HG03457 (cell line): ENCODE measurements at regions not wholly inside any gene's neighbourhood (a gene's known extent, or its start where the extent isn't known, plus 50 kb on each side); places are given as distances from the start of the nearest gene placed in this dataset.
"Not testable (repeated sequence)": the region's sequence is repeated elsewhere in the genome, so short reads cannot be mapped to it uniquely, and the experiment has no call there.

Experiments
- ATAC-seq: cut with Tn5 transposase; IDR thresholded peaks from one replicate; pipeline ENCODE4 v1.9.1; 2021; ENCODE audit warnings: moderate number of reproducible peaks; ENCODE audit not compliant: unreplicated experiment

DNA sequence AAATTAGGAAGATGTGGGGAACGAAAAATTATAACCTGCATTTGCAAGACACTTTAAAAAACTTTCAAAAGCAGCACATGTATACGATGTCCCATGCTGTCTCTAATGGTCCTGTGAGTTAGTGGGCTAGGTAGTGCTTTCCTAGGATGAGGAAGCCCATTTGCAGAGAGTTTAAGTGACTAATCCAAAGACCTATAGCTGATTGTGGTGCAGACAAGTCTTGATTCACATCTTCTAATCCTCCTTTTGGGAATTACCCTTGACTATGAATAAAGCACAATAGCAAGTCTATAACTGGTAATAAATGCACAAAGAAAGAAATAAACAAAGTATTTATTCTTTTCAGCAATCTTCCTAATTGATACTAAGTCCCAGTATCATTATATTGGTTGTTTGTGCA, 234.6 kb upstream of the FANCL start:
- ATAC-seq, result no peak

DNA sequence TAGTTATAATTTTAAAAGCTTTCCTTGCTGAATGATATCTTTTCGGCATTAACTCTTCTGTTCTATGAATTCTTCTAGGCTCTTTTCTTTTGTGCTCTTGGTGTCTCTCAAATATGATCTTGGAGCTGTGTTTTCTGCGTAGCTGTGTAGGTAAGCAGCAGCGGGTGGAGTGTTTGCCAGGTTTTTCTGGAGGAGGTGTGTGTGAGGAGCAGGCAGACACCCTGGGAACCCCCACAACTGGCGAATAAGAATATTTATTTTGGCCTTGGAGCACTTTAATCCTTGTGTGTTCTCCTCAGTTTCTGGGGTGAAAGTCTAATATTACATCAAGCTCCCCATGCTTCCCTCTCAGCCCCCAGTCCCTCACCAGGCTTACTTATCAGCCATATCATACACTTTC, 232.0 kb upstream of the FANCL start:
- ATAC-seq, result no peak

DNA sequence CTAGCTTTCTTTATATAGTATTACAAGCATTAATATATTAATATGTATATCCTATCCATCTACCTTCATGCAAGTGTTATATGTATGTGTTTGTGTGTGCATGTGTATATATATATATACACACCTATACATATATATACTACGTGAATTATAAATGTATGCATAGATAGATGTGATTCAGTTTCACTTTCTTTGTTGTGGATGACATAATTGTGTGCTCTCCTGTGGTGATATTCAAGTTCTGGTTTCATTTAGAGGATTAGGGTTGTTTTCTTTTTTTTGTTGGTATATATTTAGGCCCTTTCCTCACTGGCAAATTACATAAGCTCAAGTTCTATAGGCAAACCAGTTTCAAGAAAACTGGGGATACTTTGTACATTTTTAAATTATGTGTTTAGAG, 225.7 kb upstream of the FANCL start:
- ATAC-seq, result no peak

DNA sequence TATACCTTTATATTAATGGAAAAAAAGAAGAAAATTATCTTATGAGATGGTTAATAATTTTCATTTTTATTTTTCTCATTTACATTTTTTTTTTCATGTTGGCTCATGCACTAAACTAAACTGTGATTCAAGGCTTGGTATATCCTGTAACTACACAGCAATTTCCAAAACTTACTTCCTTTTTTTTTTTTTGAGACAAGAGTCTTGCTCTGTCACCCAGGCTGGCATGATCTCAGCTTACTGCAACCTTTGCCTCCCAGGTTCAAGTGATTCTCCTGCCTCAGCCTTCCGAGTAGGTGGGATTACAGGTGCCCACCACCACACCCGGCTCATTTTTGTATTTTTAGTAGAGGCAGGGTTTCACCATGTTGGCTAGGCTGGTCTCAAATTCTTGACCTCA, 224.9 kb upstream of the FANCL start:
- ATAC-seq, result not testable (repeated sequence)

DNA sequence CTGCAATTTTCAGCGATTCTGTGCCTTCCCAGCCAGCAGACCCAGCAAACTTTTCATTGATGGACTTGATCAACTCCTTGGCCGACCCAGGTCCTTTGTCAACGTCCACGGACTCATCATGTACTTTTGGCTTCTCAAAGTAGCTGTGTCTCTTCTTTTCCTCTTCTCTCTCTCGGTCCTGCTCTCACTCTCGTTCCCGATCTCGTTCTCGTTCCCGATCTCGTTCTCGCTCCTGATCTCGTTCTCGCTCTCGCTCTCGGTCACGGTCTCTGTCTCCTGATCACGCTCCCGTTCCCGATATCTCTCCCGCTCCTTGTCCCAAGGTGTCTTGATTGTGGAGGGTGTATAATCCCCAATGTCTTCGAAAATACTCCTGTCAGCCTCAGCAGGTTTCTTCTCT, 219.5 kb upstream of the FANCL start:
- no peak for ATAC-seq

DNA sequence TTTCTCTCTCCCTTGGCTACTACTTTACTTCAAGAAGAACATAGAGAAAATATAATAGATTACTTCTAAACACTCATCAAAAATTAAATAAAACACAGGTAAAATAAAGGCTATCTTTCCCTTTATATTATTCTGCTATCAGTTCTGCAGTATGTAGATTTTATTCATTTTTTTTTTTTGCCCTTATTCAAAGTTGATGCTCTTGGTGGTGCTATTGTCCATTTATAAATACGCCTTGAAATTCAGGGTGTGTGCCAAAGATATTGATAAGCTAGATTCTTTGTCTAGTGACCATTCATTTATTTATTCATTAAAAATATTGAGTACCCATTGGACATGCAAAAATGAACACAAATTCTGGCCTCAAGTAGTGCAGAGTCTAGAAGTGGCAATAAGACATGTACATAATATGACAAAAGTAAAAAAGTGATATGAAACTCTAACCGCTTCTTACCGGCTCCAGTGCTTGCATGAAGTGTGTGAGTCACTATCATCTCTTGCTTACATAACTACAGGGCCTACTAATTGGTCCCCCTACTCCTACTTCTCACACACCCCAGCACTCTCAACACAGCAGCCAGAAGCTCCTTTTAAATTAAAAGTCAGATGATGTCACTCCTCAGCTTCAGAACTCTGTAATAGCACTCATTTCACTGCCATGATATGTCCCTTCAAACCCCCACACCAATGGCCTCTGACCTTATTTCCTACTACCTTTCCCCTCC, 208.3 kb upstream of the FANCL start:
- peak; percentile 86 for ATAC-seq

DNA sequence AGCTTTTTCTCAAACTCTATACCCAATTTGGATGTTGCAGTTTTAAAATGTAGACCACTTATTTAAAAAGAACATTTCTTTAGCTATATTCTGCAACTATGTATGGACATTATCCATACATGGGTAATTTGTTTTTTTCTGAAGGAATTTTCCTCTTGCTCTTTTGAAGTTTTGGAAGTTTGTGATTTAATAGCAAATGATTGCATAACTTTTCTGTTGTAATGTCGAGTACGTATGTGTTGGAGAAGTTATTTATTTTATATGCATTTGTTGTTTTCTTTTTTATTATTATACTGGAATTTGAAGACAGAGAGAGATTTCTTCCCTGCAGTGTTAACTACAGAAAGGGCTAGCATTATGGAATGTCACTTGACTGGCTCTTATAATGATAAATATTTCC, 207.7 kb upstream of the FANCL start:
- no peak for ATAC-seq

DNA sequence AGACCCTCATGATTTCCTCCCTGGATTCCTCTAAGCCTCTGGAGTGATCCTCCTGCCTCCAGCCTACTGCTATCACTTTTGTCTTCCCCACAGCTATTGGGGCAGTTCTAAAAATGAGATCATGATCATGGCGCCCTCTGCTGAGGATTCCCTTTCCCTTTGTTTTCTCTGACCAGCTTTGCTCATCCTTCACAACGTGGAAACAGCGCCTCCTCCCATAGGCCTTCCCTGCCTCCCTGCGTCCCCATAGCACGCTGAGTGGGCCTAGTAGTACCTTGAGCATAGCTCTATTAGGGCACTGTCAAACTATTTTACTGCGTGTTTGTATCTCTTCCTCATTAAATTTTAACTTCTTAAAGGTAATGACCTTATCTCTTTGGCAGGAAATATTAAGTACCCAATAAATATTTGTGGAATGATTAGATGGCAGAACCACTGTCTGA, 207.0 kb upstream of the FANCL start:
- ATAC-seq, result peak; percentile 53

DNA sequence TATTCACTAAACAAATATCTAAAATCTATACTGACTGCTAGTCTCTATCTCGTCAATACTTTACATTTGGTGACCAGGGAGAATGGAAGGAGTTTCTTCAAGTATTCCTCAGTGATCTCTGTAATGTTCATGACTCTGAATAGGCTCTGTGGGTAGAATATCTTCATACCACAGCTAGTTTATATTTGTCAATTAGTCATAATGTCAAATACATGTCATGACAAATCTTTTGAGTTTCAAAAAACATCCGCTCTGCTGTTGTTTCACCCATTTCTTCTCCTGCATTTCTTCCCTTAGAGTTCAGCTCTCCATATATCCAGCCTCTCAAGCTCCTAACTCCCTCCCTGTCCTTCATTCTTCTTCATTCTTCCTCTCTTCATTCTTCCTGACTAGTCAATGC, 206.5 kb upstream of the FANCL start:
- ATAC-seq, result no peak

DNA sequence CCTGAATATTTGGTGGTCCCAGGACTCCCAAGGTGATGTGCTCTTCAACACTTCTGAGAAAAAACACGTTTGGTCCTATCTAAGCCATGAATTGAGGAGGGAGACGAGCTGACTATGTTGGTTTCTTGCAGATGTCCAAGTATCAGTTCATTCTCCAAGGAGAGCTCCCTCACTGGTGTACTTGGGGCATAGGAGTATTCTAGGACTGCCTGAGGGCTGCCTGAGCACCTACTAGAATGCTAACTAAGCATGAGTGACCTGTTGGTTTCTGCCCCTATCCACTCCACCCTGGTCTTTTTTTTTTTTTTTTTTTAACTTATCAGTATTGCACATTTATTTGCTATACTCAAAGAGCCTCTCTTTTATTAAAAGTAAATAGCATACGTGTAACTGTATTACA, 200.5 kb upstream of the FANCL start:
- ATAC-seq, result no peak

DNA sequence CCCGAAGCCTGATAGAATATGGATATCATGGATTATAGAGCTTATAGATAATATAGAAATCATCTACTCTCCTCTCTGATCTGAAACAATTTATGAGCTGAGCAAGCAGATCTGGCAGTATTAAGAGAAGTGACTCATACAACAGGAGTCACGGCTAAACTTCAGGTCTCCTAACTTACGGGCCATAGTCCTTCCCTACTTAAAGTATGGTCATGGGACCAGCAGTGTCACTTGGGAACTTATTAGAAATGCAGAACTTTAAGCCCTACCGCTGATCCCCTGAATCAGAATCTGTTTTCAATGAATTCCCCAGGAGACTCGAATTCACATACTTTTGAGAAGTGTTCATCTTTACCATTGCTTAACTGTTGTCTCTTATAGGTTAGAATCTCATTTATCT, 195.7 kb upstream of the FANCL start:
- no peak for ATAC-seq

DNA sequence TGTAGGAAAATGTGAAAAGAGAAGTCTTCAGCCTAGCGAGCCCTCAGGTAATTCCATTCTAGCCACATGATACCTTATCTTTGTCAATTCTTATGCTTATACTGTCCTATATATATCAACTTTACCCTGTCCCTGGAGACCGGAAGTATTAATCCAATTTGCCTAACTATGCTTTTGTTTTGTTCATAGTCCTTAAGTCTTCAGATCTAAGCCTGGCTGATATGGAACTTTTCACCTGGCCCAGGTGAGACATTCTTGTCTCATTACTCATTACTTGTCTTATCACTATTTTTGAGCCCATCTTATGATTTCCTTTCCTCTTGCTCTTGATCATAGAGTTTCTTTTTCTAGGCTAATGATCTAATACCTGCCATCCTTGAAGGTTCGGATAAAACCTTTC, 194.1 kb upstream of the FANCL start:
- no peak for ATAC-seq

DNA sequence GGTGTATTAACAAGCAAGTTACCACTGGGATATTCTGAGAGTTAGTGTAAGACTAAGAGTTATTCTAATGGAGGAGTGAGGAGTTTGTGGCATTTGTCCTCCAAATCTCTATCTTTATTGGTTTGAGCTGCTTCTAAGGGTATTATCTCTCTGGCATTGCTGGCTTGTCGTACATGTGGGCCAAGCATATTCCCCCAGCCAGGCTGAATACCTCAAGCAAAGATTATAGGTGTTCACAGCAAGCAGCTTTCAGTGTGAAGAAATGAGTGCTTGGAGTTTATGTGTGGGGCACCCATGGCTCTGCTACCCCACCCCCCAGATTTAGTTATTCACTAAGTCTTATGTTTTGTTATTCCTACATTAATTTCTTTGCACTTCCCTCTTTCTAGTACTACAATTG, 193.6 kb upstream of the FANCL start:
- ATAC-seq, result no peak

DNA sequence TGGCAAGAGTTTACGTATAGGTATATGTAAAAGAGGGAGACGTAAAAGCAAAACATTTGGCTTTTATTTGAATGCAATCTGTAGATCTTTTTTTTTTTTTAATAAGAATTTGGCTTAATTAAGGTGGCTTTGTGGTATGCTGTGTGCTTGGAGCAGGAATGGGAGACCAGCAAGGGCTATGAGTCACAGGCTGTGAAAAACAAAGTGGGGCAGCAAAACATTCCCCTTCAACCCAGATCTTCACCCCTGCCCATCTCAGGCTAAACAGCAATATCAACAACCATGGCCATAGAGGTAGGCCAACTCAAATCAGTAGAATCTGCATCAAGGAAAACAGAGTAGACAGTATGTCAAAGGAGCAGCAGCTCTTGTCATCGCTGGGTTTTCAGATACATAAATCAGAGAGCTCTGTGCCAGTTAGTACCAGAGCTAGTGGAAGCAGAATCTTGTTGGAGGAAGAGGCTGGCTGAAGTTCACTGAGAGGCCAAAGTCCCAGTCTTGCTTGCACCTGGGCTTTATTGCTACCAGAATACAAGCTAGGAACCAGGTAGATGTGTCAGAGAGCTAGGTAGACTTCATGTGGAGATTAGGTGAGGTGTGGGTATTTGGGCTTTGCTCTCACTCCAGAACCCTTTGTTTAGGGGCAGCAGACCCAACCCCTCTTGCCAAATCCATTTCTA, 191.5 kb upstream of the FANCL start:
- no peak for ATAC-seq

DNA sequence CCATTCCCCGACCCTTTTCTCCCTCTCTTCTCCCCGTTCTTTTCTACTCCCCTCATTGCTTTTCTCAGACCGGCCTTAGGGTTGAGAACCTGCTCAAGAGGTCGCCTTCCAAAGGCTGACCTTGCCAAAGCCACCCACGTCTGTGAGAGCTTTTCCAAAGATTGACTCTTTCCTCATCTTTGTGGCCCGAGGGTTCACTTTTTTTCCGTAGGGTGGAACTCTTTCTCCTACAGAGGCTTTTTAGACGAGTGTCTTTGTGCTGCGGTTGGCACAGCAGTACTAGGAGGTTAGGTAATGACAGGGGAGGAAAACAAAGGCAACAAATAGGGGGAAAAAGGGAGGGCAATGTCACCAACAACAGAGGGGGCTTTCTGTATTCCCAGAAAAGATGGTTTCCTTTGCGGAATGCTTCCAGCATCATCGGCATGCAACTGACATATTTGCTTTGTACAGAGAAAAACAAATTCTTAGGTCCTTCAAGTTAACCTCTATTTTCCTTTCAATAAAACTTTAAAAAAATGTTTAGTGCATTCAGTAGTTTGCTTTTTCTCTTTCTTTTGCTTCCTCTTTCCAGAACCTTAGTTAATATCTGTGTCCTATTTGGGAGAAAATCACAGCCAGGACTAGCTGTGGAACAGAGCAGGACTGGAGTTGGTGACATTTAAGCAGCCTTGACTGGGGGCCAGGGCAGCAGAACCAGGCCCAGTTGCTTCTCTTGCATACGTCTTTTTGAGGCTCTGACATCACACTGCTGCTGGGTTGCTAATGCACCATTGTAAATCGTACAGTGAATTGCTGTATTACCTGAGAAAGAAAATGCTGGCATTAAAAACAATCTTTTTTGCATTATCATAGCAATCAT, 188.1 kb upstream of the FANCL start:
- ATAC-seq, result no peak

DNA sequence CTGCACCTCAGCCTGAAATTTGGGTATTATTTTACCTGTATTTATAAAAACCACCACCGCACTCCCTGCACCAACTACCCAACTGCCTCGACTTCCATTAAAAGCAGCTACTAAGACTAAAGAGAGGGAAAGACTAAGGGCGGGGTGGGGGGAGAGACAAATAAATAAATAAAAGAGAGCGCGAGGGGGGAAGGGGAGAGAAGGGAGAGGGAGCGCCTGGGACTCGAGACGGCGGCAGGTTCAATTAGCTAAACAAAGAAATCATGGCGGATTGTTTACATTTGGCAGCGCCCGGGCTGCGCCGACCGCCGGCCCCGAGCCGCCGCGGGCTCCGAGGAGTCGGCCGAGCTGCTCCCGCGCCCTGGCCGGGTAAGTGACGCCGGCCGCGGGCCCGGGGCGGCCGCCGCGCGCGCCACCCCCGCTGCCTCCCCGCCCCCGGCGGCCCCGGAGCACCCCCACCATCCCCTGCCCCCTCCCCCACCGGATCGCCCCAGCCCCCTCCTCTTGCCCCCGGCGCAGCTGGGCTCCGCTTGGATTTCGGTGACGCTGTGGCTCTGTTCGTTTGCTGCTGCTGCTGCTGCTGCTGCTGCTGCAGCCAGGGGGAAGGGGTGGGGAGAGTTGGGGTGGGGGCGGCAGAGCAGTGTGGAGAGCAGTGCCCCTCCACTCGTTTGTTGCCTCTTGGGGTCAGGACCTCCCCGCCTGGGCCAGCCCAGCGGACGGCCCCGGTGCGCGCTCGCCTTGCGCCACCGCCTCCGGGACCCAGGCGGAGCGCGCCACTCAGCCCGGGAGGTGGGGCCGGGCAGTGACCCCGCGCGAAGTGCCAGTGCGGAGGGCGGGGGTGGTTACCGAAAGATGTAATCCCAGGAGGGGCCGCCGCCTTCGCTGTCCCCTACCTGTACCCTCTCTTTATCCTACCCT, 187.2 kb upstream of the FANCL start:
- ATAC-seq, result no peak

DNA sequence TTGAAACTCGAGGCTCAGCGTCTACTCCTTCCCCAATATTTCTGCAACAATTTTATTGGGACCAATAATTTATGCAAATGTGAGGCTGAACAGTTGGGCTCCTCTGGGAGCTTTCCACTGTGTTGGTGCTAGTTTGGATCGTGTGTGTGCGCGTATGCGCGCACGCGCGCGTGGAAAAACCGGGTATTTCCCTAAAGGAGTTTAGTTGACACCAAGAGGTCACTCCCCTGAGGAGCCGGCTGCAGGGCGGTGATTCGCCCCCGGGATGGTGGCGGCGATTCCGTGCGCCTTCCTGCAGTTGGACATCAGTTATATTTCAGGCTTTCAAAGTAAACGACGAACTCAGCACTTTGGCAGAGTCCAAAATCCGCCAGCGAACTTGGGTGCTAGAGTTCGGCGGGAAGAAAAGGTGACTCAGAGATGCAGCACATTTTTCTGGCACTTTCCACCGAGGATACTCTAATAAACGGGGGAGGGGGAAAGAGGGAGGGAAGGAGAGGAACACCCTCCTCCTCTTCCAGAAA, 186.5 kb upstream of the FANCL start:
- ATAC-seq, result no peak

DNA sequence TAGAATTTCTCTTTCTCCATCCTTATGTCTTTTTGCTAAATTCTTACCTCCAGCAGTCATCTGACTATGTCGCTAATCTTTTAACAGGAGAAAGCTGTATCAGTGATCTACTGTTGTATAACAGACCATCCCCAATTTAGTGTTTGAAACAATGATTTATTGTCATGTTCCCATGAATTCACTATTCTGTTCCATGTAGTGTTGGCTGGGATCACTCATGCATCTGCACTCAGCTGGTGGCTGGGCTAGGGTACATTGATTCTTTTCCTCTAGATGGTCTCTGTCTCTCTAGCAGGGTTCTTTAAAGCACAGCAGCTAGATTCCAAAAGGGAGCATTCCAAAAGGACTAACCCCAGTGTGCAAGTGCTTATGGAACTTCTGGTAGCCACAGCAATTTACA, 184.2 kb upstream of the FANCL start:
- no peak for ATAC-seq

DNA sequence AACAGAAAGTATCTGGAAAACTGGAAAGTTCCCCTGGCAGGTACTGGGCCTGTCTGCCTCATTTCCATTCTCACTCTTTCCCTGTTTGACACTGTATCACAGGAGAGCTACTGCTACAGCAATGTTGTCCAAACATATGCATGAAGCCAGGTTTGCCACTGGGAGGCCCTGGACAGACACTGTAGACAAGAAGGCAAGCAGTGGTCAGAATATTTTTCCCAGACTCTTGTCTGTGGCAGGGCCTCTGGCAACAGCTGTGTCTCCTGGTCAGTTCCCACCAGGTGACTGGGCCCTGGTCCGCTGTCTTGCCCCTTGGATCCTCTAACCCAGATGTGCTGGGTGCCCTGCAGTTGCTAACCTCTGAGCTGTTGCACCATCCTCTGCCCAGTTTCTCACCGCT, 178.9 kb upstream of the FANCL start:
- ATAC-seq, result no peak

DNA sequence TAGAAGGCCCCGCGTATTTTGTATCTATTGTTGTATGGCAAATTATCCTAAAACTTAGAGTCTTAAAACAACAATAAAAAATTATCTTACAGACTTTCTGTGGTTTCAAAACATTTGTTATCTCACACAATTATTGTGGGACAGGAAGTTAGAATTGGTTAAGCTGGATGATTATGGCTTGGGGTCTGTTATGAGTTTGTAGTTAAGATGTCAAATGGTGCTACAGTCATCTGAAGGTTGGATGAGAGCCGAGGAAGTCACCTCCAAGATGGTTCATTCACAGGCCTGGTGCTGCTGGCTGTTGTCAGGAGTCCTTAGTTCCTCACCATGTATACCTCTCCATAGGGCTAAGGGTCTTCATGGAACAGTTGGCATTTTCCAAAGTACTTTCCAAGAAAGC, 175.6 kb upstream of the FANCL start:
- no peak for ATAC-seq

DNA sequence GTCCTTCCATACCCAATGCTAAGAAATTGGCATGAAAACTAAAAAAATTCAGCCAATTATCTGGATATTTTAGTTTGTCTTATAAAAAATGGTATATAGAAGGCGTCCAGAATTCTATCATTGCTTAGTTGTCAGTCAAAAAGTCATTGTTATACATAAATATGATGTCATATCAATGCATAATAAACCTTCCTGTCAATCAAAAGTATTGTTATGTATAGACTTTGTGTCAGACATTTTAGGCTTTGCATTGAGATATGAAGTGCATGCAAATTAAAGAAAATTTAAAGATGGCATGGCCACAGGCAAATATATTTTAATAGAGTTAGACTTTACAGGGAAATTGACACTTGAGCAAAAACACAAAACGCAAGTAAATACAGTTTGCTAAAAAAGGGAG, 173.4 kb upstream of the FANCL start:
- ATAC-seq, result no peak
